Activated CD4-positive, alpha-beta memory T cell treated with anti-CD3 and anti-CD28 coated beads, Interleukin-2, amount 10 ng/mL, durations not matched to agents 7 days and 5 days (primary cell): ENCODE measurements at regions not wholly inside any gene's neighbourhood (a gene's known extent, or its start where the extent isn't known, plus 50 kb on each side); places are given as distances from the start of the nearest gene placed in this dataset.
A peak's percentile ranks its signal among the peaks of the same experiment; 100 is the strongest.

Experiments used
- CTCF ChIA-PET: fragments of 350-600 bp; sonication (Branson Sonifier 250); formaldehyde crosslinking; loops from one replicate; lab custom pipeline; 2021; ENCODE audit warnings: antibody characterized with exemption, inconsistent platforms; lab: Charles Lee
- POLR2A ChIA-PET: fragments of 350-600 bp; sonication (Branson Sonifier 250); formaldehyde crosslinking; loops from one replicate; lab custom pipeline; 2021; ENCODE audit warnings: antibody characterized with exemption; lab: Charles Lee
- DNase-seq: peaks from one replicate; pipeline ENCODE4 v3.0.0-alpha.2; 2020
- H3K27ac Mint-ChIP-seq: one replicate; pipeline ENCODE4 v1.8.0; 2021; ENCODE audit warnings: mild to moderate bottlenecking, mixed read lengths
- H3K27me3 Mint-ChIP-seq: one replicate; pipeline ENCODE4 v1.8.0; 2021; ENCODE audit warnings: mixed read lengths
- H3K36me3 Mint-ChIP-seq: one replicate; pipeline ENCODE4 v1.8.0; 2021; ENCODE audit warnings: low read depth, mixed read lengths
- H3K4me1 Mint-ChIP-seq: one replicate; pipeline ENCODE4 v1.8.0; 2021; ENCODE audit warnings: mixed read lengths
- H3K4me3 Mint-ChIP-seq: one replicate; pipeline ENCODE4 v1.8.0; 2021; ENCODE audit warnings: mild to moderate bottlenecking, mixed read lengths
- H3K9me3 Mint-ChIP-seq: one replicate; pipeline ENCODE4 v1.8.0; 2021; ENCODE audit warnings: mixed read lengths

DNA sequence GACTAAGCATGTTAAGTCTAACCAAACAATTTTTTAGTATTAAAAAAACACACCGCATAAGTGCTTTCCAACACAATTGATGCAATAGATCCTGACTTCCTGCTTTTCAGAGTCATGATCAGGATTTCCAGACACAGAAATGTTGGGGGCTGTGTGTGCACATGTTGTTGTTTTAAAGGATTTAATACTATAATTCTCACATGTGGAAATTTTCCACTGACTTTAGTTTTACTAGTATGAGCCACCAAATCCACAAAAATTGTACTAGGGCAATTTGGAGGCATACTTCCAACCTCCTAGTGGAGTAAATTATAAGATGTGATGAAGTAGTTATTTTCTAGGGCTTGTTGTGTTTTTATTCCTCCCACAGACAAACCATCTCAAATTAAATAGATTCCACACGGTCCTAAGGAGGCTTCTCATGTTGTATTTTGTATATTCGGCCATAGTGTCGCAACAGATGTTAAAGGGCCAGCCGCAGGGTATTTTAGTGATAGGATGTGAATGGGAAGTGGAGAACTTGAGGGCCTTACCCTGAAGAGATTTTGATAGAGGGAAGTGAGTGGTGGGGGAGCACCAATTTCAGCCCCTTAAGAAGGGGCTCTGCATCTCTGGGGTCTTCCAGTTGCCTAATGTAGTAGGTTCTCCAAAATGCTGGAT lies 108.9 kb upstream of the KLF7 start:
- H3K9me3 Mint-ChIP-seq: peaks cover 8% of the 10 kb centered on the region
- H3K27ac Mint-ChIP-seq: no peak overlapping the region
- ChIA-PET CTCF (no interaction called here), POLR2A (no interaction called here)
- peaks cover 3% of the 10 kb centered on the region for H3K4me1 Mint-ChIP-seq
- H3K4me3 Mint-ChIP-seq: no peak overlapping the region
- H3K27me3 Mint-ChIP-seq: no peaks in the 10 kb centered on the region
- DNase-seq: no peak
- no peaks in the 10 kb centered on the region for H3K36me3 Mint-ChIP-seq

DNA sequence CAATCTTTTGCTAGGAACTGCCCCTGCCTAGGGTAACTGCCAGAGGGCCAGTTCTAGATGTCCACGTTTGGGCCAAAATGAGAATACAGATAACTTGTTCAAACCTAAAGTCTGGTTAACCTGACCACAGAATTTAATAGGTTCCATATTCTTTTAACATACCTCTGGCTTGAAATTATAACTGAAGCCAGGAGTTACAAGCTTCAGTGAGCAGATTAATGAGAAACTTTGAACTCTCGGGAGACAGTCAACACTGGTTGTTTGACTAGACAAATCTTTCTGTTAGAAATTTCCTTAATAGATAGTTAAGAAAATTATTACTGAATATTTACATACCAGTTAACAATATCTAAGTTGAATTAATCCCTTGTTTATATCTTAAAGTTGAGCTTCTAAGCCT lies 110.0 kb upstream of the KLF7 start:
- Mint-ChIP-seq H3K9me3 (peaks cover 8% of the 10 kb centered on the region), H3K27ac (no peak overlapping the region), H3K4me1 (peaks cover 9% of the 10 kb centered on the region), H3K4me3 (no peak overlapping the region), H3K27me3 (no peaks in the 10 kb centered on the region), H3K36me3 (no peaks in the 10 kb centered on the region)
- ChIA-PET CTCF (no interaction called here), POLR2A (no interaction called here)
- no peak for DNase-seq

DNA sequence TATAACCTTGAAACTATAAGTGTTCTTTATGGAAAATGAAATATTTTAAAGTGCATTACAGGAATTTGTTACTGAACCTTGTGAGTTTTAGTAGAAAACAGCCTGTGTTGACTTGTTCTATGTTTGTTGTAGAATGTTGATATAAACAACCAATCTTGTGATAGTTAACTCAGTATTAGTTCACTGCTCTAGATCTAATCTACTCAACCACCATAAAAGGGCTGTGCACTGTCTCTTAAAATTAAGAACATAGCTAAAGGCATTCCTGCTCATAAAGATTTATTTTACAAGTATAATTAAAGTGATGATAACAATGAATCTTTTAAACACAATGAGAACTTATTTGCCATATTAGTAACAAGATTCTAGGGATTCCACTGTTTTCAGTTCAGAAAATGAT lies 110.5 kb upstream of the KLF7 start:
- no peak for DNase-seq

DNA sequence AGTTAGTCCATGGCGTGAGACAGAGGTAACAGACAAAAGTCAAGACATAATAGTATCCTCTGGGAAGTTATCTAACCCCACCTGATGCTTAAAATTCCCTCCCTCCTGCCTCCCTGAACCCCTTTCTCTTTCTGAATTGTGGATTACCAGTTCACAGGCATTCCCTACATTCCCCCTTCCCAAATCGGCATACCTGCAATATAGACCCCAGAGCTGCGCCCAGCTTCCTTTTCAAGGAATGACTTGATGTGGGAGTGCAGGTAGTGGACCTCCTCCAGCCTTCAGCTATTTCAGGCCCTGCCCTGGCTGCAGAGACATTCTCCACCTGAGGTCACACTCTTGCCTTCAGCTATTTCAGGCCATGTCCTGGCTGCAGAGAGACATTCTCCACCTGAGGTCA lies 111.1 kb upstream of the KLF7 start:
- peaks cover 9% of the 10 kb centered on the region for H3K4me1 Mint-ChIP-seq
- POLR2A ChIA-PET: no interaction called here
- peaks cover 9% of the 10 kb centered on the region for H3K9me3 Mint-ChIP-seq
- H3K27me3 Mint-ChIP-seq: no peaks in the 10 kb centered on the region
- no peaks in the 10 kb centered on the region for H3K36me3 Mint-ChIP-seq
- CTCF ChIA-PET: no interaction called here
- no peak overlapping the region for H3K27ac Mint-ChIP-seq
- no peak overlapping the region for H3K4me3 Mint-ChIP-seq
- no peak for DNase-seq

More for the DNA sequence above, 110.5 kb upstream of the KLF7 start:
- Mint-ChIP-seq H3K4me3 (no peak overlapping the region), H3K4me1 (peaks cover 9% of the 10 kb centered on the region), H3K27ac (no peak overlapping the region), H3K9me3 (peaks cover 8% of the 10 kb centered on the region), H3K36me3 (no peaks in the 10 kb centered on the region), H3K27me3 (no peaks in the 10 kb centered on the region)
- POLR2A ChIA-PET: no interaction called here
- CTCF ChIA-PET: no interaction called here

DNA sequence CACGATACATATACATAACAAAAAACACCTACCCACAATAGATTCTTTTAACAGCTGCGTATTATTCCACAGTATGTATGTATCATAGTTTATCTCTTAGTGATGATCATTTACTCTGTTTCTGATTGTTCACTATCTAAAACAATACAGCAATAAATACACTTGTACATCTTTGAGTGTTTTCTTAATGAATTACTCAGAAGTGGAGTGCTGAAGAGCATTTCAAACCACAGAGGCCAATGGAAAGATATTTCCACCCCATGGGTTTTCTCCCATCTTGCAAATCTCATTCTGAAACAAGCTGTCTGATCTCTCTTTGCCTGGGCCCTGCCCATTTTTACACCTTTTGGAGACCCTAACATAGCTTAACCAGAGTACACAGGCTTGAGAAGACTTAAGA lies 113.8 kb upstream of the KLF7 start:
- Mint-ChIP-seq H3K27me3 (no peaks in the 10 kb centered on the region), H3K36me3 (no peaks in the 10 kb centered on the region), H3K9me3 (peaks cover 12% of the 10 kb centered on the region), H3K27ac (no peak overlapping the region), H3K4me3 (no peak overlapping the region), H3K4me1 (peaks cover 30% of the 10 kb centered on the region)
- no peak for DNase-seq
- POLR2A ChIA-PET: interaction anchor here (1.2 kb wide), 1 partner anchor 39 kb away, joined by 4 read pairs; no protein-coding TSS in a partner anchor
- CTCF ChIA-PET: no interaction called here

DNA sequence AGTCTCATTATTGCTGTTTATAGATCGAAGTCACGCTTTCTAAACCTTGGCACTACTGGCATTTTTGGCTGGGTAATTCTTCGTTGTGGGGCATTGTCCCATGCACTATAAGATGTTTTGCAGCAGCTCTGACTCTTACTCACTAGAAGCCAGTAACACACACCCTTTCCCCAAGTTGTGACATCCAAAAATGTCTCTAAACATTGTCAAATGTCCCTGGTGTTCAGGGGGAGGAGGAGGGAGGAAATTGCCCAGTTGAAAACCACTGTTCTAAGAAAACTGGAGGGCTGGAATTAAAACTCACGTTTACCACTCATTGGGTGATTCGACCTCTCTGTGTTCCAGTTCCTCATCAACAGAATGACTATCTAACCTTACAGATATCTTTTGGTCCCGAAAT lies 115.7 kb upstream of the KLF7 start:
- Mint-ChIP-seq H3K27me3 (no peaks in the 10 kb centered on the region), H3K36me3 (no peaks in the 10 kb centered on the region), H3K4me3 (no peak overlapping the region), H3K4me1 (peaks cover 48% of the 10 kb centered on the region), H3K27ac (no peak overlapping the region), H3K9me3 (peaks cover 10% of the 10 kb centered on the region)
- DNase-seq: no peak
- ChIA-PET POLR2A (no interaction called here), CTCF (no interaction called here)

DNA sequence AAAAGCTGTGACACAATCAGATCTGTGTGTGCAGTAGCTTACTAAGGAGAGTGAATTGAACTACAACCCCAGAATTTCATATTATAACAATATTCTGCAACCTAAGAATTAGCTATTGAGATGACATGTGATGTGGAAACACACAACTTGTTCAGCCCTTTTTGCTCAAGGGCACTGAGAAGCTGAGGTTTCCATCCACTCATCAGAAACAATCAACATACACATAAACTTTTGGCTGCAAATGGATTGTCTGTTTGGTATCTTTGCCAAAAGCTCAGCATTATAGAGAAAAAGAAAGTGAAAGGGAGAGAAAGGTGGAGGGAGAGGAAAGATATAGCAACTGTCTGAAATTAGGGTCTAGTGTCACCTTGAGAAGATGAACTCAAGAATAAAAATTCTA lies 117.2 kb upstream of the KLF7 start:
- H3K4me3 Mint-ChIP-seq: peak overlapping the region; percentile 43
- POLR2A ChIA-PET: interaction anchor here (0.6 to 2.8 kb wide), 3 partner anchors 54 to 225 kb away, joined by 3 to 15 read pairs (median 7); partner anchors contain the start of gene KLF7
- H3K27ac Mint-ChIP-seq: peak overlapping the region; percentile 19

DNA sequence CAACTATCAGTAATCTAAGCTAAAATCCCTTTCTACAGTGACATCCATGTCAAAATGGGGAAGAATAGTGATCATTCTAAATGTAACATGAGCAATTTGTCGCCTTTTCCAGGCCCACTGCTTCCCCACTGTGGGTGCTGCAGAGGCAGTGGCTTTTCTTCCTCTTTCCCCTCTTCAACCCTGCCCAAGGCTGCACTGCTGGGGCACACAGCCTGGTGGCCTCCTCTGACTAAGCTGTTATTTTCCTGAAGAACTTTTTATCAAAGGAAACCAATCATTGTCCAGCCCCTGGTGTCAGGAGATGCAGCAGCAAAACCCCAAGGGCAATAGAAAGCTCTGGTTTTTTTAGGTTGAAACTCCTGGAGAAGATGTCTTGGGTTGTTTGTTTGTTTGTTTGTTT lies 117.6 kb upstream of the KLF7 start:
- POLR2A ChIA-PET: interaction anchor here (0.6 to 2.8 kb wide), 5 partner anchors 53 to 225 kb away, joined by 3 to 15 read pairs (median 4); partner anchors contain the start of gene KLF7
- CTCF ChIA-PET: interaction anchor here (1.0 kb wide), 1 partner anchor 190 kb away, joined by 3 read pairs; no protein-coding TSS in a partner anchor
- Mint-ChIP-seq H3K36me3 (no peaks in the 10 kb centered on the region), H3K27ac (peak overlapping the region; percentile 19), H3K9me3 (peaks cover 7% of the 10 kb centered on the region), H3K4me3 (peak overlapping the region; percentile 49), H3K4me1 (peaks cover 55% of the 10 kb centered on the region), H3K27me3 (no peaks in the 10 kb centered on the region)
- DNase-seq: no peak

More for the DNA sequence above, 117.2 kb upstream of the KLF7 start:
- CTCF ChIA-PET: interaction anchor here (1.0 kb wide), 1 partner anchor 191 kb away, joined by 3 read pairs; no protein-coding TSS in a partner anchor
- Mint-ChIP-seq H3K4me1 (peaks cover 54% of the 10 kb centered on the region), H3K27me3 (no peaks in the 10 kb centered on the region), H3K9me3 (peaks cover 9% of the 10 kb centered on the region), H3K36me3 (no peaks in the 10 kb centered on the region)
- no peak for DNase-seq

DNA sequence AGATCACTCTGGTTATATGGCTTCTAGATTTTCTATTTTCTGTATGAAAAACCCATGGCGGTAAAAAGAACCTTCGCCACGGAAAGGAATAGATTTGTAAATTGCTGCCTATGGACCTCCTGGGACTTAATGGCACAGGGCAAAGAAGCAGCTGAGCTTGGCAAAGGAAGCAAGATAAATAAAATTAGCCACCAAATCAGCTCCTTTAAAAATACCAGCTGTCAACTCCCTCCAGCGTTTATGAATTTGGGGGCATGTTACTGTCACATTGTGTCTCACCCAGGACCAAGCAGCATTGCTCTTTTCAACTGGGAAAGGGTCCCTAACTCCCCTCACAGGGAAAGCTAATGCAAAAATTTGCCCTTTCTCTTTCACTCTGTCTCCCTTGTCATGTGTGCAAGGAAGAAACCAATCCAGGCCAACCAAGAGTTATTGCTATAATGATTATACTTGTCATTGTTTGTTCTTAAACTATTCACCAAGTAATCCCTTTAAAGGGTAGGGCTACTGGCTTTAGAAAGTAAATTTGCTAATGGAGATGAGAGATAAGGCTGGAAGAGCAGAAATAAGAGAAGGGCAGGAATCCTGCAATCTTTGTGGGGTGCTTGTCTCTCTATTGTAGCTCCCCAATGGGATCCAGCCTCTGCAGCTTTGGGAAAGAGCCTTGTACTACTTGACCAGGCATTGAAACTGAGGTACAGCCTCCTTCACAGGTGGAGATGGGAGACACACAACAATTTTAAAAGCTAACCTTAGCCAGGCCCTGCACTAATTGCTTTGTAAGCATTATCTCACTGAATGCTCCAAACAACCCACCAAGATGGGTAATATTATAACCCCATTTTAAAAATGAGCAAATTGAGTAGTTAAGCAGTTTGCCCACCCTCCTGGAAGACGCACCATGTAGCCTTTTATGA lies 119.1 kb upstream of the KLF7 start:
- POLR2A ChIA-PET: interaction anchor here (0.8 to 2.8 kb wide), 4 partner anchors 119 to 429 kb away, joined by 3 to 15 read pairs (median 4); partner anchors contain the start of gene KLF7
- Mint-ChIP-seq H3K27me3 (no peaks in the 10 kb centered on the region), H3K4me3 (no peak overlapping the region), H3K27ac (no peak overlapping the region), H3K4me1 (peaks cover 54% of the 10 kb centered on the region), H3K36me3 (no peaks in the 10 kb centered on the region), H3K9me3 (peaks cover 3% of the 10 kb centered on the region)
- no peak for DNase-seq
- CTCF ChIA-PET: interaction anchor here (0.7 kb wide), 1 partner anchor 158 kb away, joined by 3 read pairs; no protein-coding TSS in a partner anchor

DNA sequence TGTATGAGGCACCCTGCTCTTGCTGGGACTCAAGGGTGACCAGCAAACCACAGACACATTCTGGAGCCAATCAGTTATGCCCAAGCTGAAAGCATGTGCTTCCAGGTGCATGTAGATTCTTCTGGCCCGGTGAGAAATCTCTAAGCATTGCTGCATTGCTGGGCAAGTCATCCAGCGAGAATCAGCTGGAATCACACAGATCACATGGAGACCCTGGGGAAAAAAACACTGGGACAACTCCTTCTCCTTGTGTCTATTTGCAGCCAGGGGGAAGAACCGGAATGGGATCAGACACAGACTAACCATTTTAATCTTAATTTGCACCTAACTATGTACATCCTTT lies 119.7 kb upstream of the KLF7 start:
- Mint-ChIP-seq H3K9me3 (peaks cover 3% of the 10 kb centered on the region), H3K27me3 (no peaks in the 10 kb centered on the region), H3K4me3 (no peak overlapping the region), H3K27ac (no peak overlapping the region), H3K4me1 (peaks cover 50% of the 10 kb centered on the region), H3K36me3 (no peaks in the 10 kb centered on the region)
- no peak for DNase-seq
- ChIA-PET CTCF (no interaction called here), POLR2A (interaction anchor here (0.8 to 0.9 kb wide), 2 partner anchors 49 to 53 kb away, joined by 3 read pairs; no protein-coding TSS in a partner anchor)

DNA sequence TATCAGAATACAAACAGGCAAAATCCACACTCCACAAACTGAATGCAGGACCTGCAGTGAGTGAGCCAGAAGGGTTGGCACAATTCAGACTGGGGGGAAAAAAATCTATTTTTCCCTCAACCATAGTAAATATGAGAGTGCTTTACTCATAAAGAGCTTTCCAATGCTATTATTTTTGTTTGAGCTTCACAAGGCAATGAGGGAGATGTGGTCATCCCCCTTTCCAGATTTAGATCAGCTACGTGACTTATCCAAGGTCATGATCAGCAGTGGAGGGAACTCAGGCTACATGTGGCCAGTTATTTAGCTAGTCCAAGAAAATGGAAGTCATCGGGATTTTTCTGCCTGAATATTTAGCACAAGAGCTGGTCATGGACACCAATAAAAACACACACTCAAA lies 120.4 kb upstream of the KLF7 start:
- Mint-ChIP-seq H3K27ac (no peak overlapping the region), H3K4me3 (no peak overlapping the region), H3K4me1 (peaks cover 56% of the 10 kb centered on the region), H3K36me3 (peaks cover 3% of the 10 kb centered on the region), H3K27me3 (no peaks in the 10 kb centered on the region), H3K9me3 (peaks cover 3% of the 10 kb centered on the region)
- no peak for DNase-seq
- ChIA-PET CTCF (no interaction called here), POLR2A (interaction anchor here (0.8 to 0.9 kb wide), 2 partner anchors 48 to 53 kb away, joined by 3 read pairs; no protein-coding TSS in a partner anchor)

DNA sequence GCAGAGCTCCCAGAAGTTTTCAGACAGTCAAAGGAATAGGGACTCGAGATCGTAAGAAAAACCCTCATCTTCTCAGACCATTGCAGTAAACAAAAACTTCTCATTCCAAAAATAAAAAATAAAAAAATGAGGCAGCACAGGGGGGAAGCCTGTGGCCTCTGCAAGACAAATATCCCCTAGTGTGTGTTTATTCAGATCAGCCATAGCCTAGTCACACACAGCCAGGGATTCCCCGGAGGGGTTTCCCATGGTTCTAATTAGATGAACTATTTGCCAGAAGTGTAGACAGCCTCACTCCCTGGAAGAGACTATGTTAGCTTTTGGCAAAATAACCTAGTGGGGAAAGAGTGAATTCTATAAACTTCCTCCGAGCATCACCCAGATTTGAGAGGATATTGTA lies 122.9 kb upstream of the KLF7 start:
- CTCF ChIA-PET: interaction anchor here (1.0 to 1.3 kb wide), 2 partner anchors 37 to 123 kb away, joined by 3 read pairs; partner anchors contain the start of gene KLF7
- H3K36me3 Mint-ChIP-seq: peaks cover 3% of the 10 kb centered on the region
- POLR2A ChIA-PET: no interaction called here
- no peak for DNase-seq
- H3K4me1 Mint-ChIP-seq: peaks cover 57% of the 10 kb centered on the region
- H3K27ac Mint-ChIP-seq: no peak overlapping the region
- H3K27me3 Mint-ChIP-seq: no peaks in the 10 kb centered on the region
- no peak overlapping the region for H3K4me3 Mint-ChIP-seq
- no peaks in the 10 kb centered on the region for H3K9me3 Mint-ChIP-seq
